GM21619 (cell line): ENCODE measurements at regions not wholly inside any gene's neighbourhood (a gene's known extent, or its start where the extent isn't known, plus 50 kb on each side); places are given as distances from the start of the nearest gene placed in this dataset.

Experiments
- ATAC-seq: cut with Tn5 transposase; IDR thresholded peaks from one replicate; pipeline ENCODE4 v1.9.1; 2021; ENCODE audit not compliant: unreplicated experiment

- ATAC-seq, result no peak
Measured at GRCh38 chr16:7185689-7186088, 147.0 kb upstream of the RBFOX1 start.

DNA sequence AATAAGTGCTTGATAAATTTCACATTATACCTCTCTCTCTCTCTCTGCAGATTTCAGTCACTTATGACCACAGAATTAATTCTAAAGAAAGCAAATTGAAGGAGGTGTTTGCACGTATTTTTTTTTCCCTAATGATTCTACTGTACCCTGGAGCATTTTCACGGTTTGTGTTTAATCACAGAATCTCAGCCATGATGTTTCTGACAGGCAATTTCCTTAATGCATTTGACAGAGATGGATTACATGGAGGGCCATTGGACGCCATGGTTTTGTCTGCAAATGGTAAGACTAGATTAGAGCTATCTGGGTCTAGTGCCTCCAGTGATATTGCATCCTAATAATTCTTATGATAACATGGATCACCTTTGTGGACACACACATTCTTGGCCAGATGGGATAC, 147.5 kb upstream of the RBFOX1 start:
- ATAC-seq, result no peak

GRCh38 chr16:7183768-7184167, 148.9 kb upstream of the RBFOX1 start:
- ATAC-seq, result no peak

- no peak for ATAC-seq
Measured at GRCh38 chr16:7182510-7183109, 150.0 kb upstream of the RBFOX1 start.

DNA sequence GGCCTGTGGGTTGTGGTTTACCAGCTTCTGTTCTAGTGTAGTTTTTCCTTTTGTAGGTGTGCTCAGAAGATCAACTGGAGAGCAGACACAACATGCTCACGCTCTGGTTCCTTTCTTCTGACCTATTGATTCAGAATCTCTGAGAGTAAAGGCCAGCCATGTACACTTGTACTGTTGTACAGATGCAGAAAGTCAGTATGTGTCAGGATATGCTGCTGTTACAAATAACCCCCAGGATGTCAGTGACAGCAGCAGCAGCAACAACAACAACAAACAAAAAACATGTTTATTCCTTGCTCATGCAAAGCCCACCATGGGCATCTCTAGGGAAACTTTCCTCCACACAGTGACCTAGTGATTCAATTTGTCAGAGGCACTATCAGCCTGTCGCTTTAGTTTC, 154.8 kb upstream of the RBFOX1 start:
- no peak for ATAC-seq

DNA sequence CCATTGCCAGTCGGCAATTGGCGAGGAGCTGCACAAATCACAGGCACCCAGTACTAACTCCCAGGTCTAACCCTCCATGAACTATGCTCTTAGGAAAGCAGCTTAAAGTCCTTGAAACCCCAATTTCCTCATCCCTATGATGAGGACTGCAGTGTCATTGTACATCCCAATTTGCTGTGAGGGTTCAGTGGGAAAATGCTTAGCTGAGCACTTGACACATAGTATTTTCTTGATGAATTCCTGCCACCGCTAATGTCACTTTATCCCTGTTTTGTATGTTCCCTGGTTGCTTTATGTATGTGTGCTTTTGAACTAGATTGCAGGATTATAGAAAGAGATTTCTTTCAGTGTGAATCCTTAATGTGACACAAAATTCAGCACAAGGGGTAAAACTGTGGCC, 161.5 kb upstream of the RBFOX1 start:
- ATAC-seq, result no peak

DNA sequence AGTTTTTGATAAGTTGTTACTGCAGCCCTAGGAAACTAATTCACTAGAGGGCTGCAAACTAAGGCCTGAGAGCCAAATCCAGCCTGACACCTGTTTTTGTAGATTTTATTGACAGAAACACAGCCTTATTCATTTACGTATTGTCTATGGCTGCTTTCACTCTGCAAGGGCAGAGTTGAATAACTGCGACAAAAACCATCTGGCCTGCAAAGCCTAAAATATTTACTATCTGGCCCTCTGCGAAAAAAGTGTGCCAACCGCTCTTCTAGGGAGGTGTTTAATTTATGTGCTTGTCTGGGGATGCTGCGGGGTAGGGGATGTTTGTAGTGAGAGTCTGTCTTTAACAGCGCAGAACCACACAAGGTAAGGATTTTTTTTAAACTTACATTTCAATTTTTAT, 165.0 kb upstream of the RBFOX1 start:
- ATAC-seq, result no peak

DNA sequence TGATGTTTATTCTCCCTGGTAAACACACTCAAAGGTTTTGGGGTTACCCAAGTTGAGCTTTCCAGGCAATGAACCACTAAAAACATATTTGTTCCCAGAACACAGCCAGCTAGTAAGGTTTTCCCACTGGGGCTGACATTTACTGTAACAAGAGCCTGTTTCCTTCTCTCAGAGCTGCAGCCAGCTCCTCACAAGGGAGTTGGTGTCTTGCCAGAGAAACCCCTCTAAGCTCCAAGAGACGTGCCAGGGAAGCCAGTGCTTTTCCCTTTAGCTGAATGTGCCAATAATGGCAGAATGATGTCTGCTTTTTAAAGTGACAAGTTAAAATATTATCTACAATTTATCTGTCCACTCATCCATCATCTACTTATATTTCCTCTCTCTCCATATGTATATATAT, 170.8 kb upstream of the RBFOX1 start:
- no peak for ATAC-seq

DNA sequence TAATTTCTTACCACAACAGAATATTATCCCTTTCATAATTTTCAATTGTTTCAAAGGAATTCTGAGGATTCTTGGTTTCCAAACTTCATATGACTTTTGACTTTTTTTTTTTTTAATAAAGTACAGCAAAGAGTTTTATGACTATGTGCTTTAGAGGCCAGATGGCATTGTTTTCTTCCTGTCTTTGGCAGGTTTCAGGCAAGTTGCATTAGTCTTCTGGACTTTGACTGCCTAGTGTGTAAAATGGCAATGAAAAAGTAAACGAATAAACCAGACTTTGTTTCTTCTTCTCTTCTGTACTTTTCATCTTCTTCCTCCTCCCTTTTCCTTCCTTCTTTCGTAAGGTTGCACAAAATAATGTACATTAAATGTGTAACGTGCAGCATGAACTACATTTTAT, 172.6 kb upstream of the RBFOX1 start:
- no peak for ATAC-seq

DNA sequence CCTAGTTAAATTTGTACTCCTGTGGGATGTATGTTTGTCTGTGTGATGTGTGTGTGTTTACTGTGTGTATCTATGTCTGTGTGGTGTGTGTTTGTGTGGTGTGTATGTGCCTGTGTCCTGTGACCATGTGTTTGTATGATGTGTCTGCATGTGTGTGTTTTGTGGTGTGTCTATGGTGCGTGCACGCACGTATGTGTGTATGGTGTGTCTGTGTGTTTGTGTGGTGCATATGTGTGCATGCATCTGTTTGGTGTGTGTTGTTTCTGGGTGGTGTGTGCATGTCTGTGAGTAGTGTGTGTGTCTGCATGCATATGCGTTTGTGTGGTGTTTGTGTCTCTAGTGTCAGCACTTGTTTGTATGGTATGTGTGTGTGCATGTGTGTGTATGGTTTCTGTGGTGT, 174.2 kb upstream of the RBFOX1 start:
- no peak for ATAC-seq

DNA sequence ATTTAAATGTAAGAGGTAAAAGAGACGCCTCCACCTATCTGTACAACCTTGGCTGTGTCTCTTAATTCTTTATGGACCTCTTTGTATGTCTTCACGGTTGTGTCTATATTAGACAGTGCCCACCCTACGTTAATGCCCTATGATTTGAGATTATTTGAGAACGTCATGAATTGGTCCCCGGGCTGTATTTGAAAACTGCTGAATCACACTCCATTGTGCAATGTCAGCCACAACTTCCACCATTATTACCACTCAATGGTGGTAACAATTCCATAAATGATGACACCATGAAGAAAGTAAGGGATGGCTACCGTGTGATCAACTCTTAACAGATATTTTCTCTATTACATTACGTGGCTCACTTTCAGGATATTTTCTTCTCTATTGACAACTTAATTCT, 182.4 kb upstream of the RBFOX1 start:
- no peak for ATAC-seq

GRCh38 chr16:7148606-7149005, 184.0 kb upstream of the RBFOX1 start:
- no peak for ATAC-seq

- no peak for ATAC-seq
Measured at GRCh38 chr16:7140899-7141298, 191.7 kb upstream of the RBFOX1 start.

- no peak for ATAC-seq
Measured at GRCh38 chr16:7137560-7138330, 194.9 kb upstream of the RBFOX1 start.

- no peak for ATAC-seq
Measured at GRCh38 chr16:7132465-7132864, 200.2 kb upstream of the RBFOX1 start.

- ATAC-seq, result no peak
Measured at GRCh38 chr16:7124701-7125100, 207.9 kb upstream of the RBFOX1 start.

DNA sequence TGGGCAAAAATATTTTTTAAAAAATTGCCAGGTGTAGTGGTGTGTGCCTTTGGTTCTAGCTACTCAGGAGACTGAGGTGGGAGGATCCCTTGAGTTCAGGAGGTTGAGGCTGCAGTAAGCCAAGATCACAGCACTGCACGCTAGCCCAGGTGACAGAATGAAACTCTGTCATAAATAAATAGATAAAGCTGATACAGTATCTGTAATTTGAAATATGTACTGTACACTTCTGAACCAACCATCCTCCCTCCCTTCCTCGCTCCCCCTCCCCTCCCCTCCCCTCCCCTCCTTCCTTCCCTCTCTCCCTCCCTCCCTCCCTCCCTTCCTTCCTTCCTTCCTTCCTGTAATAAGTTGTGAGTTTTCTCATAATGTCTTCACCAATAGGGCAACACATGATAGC, 208.4 kb upstream of the RBFOX1 start:
- ATAC-seq, result no peak

DNA sequence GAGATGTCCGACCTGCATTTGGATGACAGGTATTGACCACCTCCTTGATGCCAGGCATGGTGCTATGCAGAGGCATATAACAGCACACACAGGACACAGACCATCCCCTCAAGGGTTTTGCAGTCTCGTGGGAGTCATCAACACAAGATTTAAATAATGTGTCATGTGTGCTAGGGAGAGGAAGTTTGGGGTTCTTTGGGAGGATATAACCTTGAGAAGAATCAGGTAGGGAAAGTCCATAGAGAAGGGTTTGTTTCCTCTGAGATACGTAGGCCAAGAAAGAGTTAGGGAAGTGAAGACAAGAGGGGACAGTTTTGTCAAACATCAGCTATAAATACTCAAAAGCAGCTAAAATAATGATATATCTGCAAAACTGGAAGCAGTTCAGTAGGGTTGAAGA, 215.9 kb upstream of the RBFOX1 start:
- ATAC-seq, result no peak

GRCh38 chr16:7115898-7116297, 216.7 kb upstream of the RBFOX1 start:
- ATAC-seq, result no peak

- no peak for ATAC-seq
Measured at GRCh38 chr16:7113949-7114348, 218.7 kb upstream of the RBFOX1 start.

DNA sequence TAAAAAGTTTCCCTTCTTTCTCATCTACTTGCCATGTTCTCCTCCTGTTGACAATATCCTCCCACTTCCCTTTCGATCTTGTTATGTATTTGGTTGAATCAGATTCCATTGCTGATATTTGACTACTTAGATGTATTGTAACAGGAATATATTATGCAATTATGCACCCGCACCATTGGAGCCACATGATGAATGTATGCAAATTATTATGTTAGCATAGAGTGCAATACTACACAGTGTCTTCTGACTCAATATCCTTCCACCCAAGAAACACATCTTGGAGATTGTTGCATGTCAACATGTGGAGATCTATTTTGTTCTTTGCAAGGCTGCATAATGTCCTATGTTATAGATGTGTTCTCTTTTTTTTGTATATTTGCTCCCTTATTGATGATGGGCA, 219.2 kb upstream of the RBFOX1 start:
- no peak for ATAC-seq

DNA sequence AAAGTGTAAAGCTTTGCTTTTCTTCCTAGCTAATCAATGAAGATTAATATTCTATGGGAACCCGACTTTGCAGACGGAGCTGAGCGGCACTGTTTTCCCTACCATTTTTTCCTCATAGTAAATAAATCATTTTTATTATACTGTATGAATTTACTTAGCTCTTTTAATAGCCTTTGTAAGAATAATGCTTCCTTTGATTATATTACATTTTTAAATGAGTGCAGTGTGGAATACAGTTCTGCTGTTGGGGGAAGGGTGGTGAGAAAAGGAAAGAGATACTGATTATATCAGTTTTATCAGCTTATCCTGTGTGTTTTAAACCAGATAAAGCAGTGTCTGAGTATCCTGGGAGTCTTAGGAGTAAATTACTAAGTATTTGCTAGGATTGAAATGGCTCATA, 221.4 kb upstream of the RBFOX1 start:
- no peak for ATAC-seq

GRCh38 chr16:7107436-7107835, 225.2 kb upstream of the RBFOX1 start:
- no peak for ATAC-seq
